ENCODE measurements at regions not wholly inside any gene's neighbourhood (a gene's known extent, or its start where the extent isn't known, plus 50 kb on each side); places are given as distances from the start of the nearest gene placed in this dataset.

GRCh38 chr18:41621177-41621576 lies 333.9 kb upstream of the PIK3C3 start (continued):
- no peak for TF ChIP-seq POU2F2 (IDR thresholded peaks at IDR 0.05; ENCODE audit: borderline replicate concordance, low read depth, low read length)
- TF ChIP-seq ELK1 (IDR thresholded peaks at IDR 0.05; ENCODE audit: low read depth, low read length): no peak

- no TSS peak for BruUV-seq (replicated peaks)
- WGBS (ENCODE audit: insufficient coverage, insufficient replicate concordance, low lambda C conversion rate, missing lambda C conversion rate): 6% methylated on average over 1 of the region's 1 CpG
- H3K79me2 ChIP-seq (ENCODE audit: control insufficient read depth, insufficient read depth, low read length): no peaks in the 10 kb centered on the region
- POLR2A ChIA-PET: no interaction called here
- ATAC-seq (no peak), DNase-seq (ENCODE audit: low read depth, low spot score) (no peak), FAIRE-seq (no peak)
- in situ Hi-C loops (cut with MboI) (no loop called here), intact Hi-C loops (cut with micrococcal nuclease; ENCODE audit: unreplicated experiment) (no loop called here)
- H3K9ac ChIP-seq (ENCODE audit: control insufficient read depth, insufficient read depth, low read length): no peak overlapping the region
- CTCF ChIA-PET: no interaction called here
- no peaks in the 10 kb centered on the region; a peak in 1 of 4 replicates for H3K27me3 ChIP-seq (replicated peaks in 1 of 2; ENCODE audit: control insufficient read depth in 2 of 2, insufficient read depth in 2 of 2, low read length in 1 of 2)
- RAD21 ChIA-PET (ENCODE audit: unreplicated experiment): no interaction called here
- H3K4me1 ChIP-seq (ENCODE audit: control insufficient read depth, insufficient read depth, low read length): no peaks in the 10 kb centered on the region
- H3K9me3 ChIP-seq (replicated peaks; ENCODE audit: control insufficient read depth, insufficient read depth, low read length): no peaks in the 10 kb centered on the region
- no peak overlapping the region for H3K27ac ChIP-seq (ENCODE audit: control insufficient read depth, insufficient read depth)
- H2AFZ ChIP-seq (ENCODE audit: control insufficient read depth, low read depth, low read length): no peak overlapping the region
- SMC1A ChIA-PET (ENCODE audit: uncharacterized antibody, unreplicated experiment): no interaction called here
- no peaks in the 10 kb centered on the region for H3K36me3 ChIP-seq (ENCODE audit: control insufficient read depth in 2 of 2, insufficient read depth in 2 of 2, low read length in 1 of 2)
- H3K4me2 ChIP-seq (ENCODE audit: control insufficient read depth, insufficient read depth): no peak overlapping the region
- H4K20me1 ChIP-seq (ENCODE audit: control insufficient read depth, insufficient read depth): no peaks in the 10 kb centered on the region
- no peak overlapping the region for H3K4me3 ChIP-seq
- TF ChIP-seq ZNF24 (IDR thresholded peaks at IDR 0.05) (no peak), SMARCA5 (IDR thresholded peaks at IDR 0.05) (no peak), CTCF (IDR thresholded peaks at IDR 0.05 in 2 of 3, conservative IDR thresholded peaks at IDR 0.05 in 1 of 3; ENCODE audit: control insufficient read depth in 2 of 3, extremely low read depth in 1 of 3, insufficient read depth in 1 of 3, low read depth in 3 of 3, low read length in 3 of 3) (no peak), BCL3 (IDR thresholded peaks at IDR 0.05; ENCODE audit: borderline replicate concordance, insufficient read depth, low read depth, low read length, poor library complexity, severe bottlenecking) (no peak), POLR2AphosphoS5 (IDR thresholded peaks at IDR 0.05; ENCODE audit: low read length) (no peak), CUX1 (IDR thresholded peaks at IDR 0.05; ENCODE audit: insufficient replicate concordance, low read depth, low read length) (no peak), ETV6 (conservative IDR thresholded peaks at IDR 0.05 in 1 of 2, IDR thresholded peaks at IDR 0.05 in 1 of 2; ENCODE audit: borderline replicate concordance in 1 of 2, low read depth in 1 of 2) (no peak), HDGF (IDR thresholded peaks at IDR 0.05) (no peak)
These were observed 336.9 kb upstream of the PIK3C3 start for GRCh38 chr18:41618147-41618546.

All from GM12878 (cell line).